Hepatocyte (in vitro differentiated cells): ENCODE measurements at regions not wholly inside any gene's neighbourhood (a gene's known extent, or its start where the extent isn't known, plus 50 kb on each side); places are given as distances from the start of the nearest gene placed in this dataset.

Experiments used
- DNase-seq: peaks from one replicate; pipeline ENCODE4 v3.0.0-alpha.2; 2016; ENCODE audit warnings: low spot score
- H2AFZ ChIP-seq: fragments of 200-600 bp; sonication (generic); 2 replicates; pipeline ENCODE4 v1.6.0; 2016; ENCODE audit warnings: antibody characterized with exemption, mild to moderate bottlenecking
- H3K27ac ChIP-seq: fragments of 200-600 bp; sonication (generic); 2 replicates; pipeline ENCODE4 v1.5.1; 2016; ENCODE audit warnings: mild to moderate bottlenecking
- H3K27me3 ChIP-seq: fragments of 200-600 bp; sonication (generic); 2 replicates; pipeline ENCODE4 v1.6.1; 2016
- H3K36me3 ChIP-seq: fragments of 200-600 bp; sonication (generic); replicated peaks from 2 replicates; pipeline ENCODE4 v1.5.1; 2016; ENCODE audit warnings: low read depth; ENCODE audit not compliant: insufficient read depth
- H3K4me1 ChIP-seq: fragments of 200-600 bp; sonication (generic); 2 replicates; pipeline ENCODE4 v1.5.1; 2016; ENCODE audit warnings: mild to moderate bottlenecking, moderate library complexity; ENCODE audit not compliant: insufficient read depth
- H3K4me2 ChIP-seq: fragments of 200-600 bp; sonication (generic); 2 replicates; pipeline ENCODE4 v1.6.0; 2016
- H3K4me3 ChIP-seq: fragments of 200-600 bp; sonication (generic); 2 replicates; pipeline ENCODE4 v1.5.1; 2016; ENCODE audit warnings: mild to moderate bottlenecking
- H3K79me2 ChIP-seq: fragments of 200-600 bp; sonication (generic); 2 replicates; pipeline ENCODE4 v1.6.0; 2017; ENCODE audit warnings: mild to moderate bottlenecking
- H3K9me2 ChIP-seq: fragments of 200-600 bp; sonication (generic); replicated peaks from 2 replicates; pipeline ENCODE4 v1.6.0; 2017; ENCODE audit warnings: mild to moderate bottlenecking; ENCODE audit not compliant: insufficient read depth
- H3K9me3 ChIP-seq: fragments of 200-600 bp; sonication (generic); 2 replicates; pipeline ENCODE4 v1.5.1; 2016; ENCODE audit warnings: low read depth, mild to moderate bottlenecking
- H4K20me1 ChIP-seq: fragments of 200-600 bp; sonication (generic); 2 replicates; pipeline ENCODE4 v1.6.0; 2016; ENCODE audit warnings: mild to moderate bottlenecking; ENCODE audit not compliant: insufficient read depth, poor library complexity, severe bottlenecking
- CTCF ChIP-seq: fragments of 200-600 bp; sonication (generic); IDR thresholded peaks from 2 replicates; pipeline ENCODE4 v1.5.1; 2016; ENCODE audit warnings: antibody characterized with exemption, mild to moderate bottlenecking; ENCODE audit not compliant: poor library complexity
- EZH2 ChIP-seq: fragments of 200-600 bp; sonication (generic); IDR thresholded peaks from 2 replicates; pipeline ENCODE4 v1.6.1; 2016; ENCODE audit warnings: antibody characterized with exemption, mild to moderate bottlenecking, borderline replicate concordance
- EZH2phosphoT487 ChIP-seq: fragments of 200-600 bp; sonication (generic); IDR thresholded peaks from one replicate; pipeline ENCODE4 v1.6.1; 2018; ENCODE audit warnings: antibody characterized with exemption, mild to moderate bottlenecking, low read depth, moderate library complexity; ENCODE audit not compliant: unreplicated experiment, severe bottlenecking
- WGBS: methylation state at CpG from one replicate; pipeline ENCODE4 v1.1.6; 2016; ENCODE audit warnings: low lambda C conversion rate; ENCODE audit errors: missing lambda C conversion rate; 5-methylcytosine and 5-hydroxymethylcytosine counted together

DNA sequence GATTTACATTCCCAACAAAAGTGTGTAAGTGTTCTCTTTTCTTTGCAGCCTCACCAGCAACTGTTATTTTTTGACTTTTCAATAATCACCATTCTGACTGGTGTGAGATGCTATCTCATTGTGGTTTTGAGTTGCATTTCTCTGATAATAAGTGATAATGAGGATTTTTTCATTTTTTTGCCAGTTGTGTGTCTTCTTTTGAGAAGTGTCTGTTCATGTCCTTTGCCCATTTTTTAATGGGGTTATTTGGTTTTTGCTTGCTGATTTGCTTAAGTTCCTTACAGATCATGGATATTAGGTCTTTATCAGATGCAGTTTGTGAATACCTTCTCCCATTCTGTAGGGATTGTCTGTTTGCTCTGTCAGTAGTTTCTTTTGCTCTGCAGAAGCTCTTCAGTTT, 107.7 kb downstream of the EHF start:
- H3K9me3 ChIP-seq: no peaks in the 10 kb centered on the region
- H3K27ac ChIP-seq: no peak overlapping the region
- no peak overlapping the region for H3K4me3 ChIP-seq
- H3K36me3 ChIP-seq: no peaks in the 10 kb centered on the region
- no peak for DNase-seq
- no peaks in the 10 kb centered on the region for H3K27me3 ChIP-seq
- no peaks in the 10 kb centered on the region for H3K79me2 ChIP-seq
- H3K4me1 ChIP-seq: no peaks in the 10 kb centered on the region
- H2AFZ ChIP-seq: no peak overlapping the region
- H4K20me1 ChIP-seq: no peaks in the 10 kb centered on the region
- H3K9me2 ChIP-seq: no peaks in the 10 kb centered on the region
- H3K4me2 ChIP-seq: no peak overlapping the region
- TF ChIP-seq EZH2phosphoT487 (no peak), CTCF (no peak), EZH2 (no peak)

DNA sequence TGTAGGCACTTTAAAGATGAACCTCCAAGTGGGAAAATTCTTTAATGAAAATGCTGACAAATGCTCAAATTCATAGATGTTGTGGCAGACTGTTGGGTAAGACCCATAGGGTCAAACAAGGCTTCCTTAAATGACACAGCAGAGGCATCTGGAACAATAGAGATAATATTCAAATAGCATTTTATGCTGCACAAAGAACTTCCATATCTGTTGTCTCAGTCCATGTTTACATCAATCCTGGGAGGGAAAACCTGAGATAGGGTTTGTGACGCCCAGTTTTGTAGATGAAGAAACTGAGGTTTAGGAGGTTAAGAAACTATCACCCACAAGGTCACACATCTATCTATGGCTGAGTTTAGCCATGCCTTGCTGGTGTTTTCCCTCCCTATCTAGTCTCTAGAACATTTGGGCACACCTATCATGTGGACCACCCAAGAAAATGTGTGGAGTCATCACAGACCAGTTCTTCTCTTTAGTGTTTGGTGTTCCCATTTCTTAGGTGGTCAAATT, 106.4 kb downstream of the EHF start:
- WGBS: 100% methylated on average over 1 of the region's 1 CpG

GRCh38 chr11:34724973-34725372, 104.1 kb downstream of the EHF start:
- no peaks in the 10 kb centered on the region for H3K79me2 ChIP-seq
- WGBS: 100% methylated on average over 1 of the region's 1 CpG
- H2AFZ ChIP-seq: no peak overlapping the region

More for the DNA sequence above, 106.4 kb downstream of the EHF start:
- Histone ChIP-seq H2AFZ (no peak overlapping the region), H3K27me3 (no peaks in the 10 kb centered on the region), H4K20me1 (no peaks in the 10 kb centered on the region), H3K27ac (no peak overlapping the region), H3K79me2 (no peaks in the 10 kb centered on the region), H3K4me2 (no peak overlapping the region), H3K9me2 (no peaks in the 10 kb centered on the region), H3K9me3 (no peaks in the 10 kb centered on the region), H3K4me3 (no peak overlapping the region), H3K4me1 (no peaks in the 10 kb centered on the region), H3K36me3 (no peaks in the 10 kb centered on the region)
- TF ChIP-seq EZH2 (no peak), EZH2phosphoT487 (no peak), CTCF (no peak)
- DNase-seq: no peak

More at GRCh38 chr11:34724973-34725372, 104.1 kb downstream of the EHF start:
- no peaks in the 10 kb centered on the region for H3K9me3 ChIP-seq
- H3K27me3 ChIP-seq: no peaks in the 10 kb centered on the region
- H4K20me1 ChIP-seq: no peaks in the 10 kb centered on the region
- H3K27ac ChIP-seq: no peak overlapping the region
- H3K36me3 ChIP-seq: no peaks in the 10 kb centered on the region
- no peaks in the 10 kb centered on the region for H3K9me2 ChIP-seq
- DNase-seq: no peak
- no peak overlapping the region for H3K4me2 ChIP-seq
- H3K4me1 ChIP-seq: no peaks in the 10 kb centered on the region
- no peak for TF ChIP-seq EZH2phosphoT487
- no peak for TF ChIP-seq EZH2
- TF ChIP-seq CTCF: no peak
- no peak overlapping the region for H3K4me3 ChIP-seq
